ENCODE measurements at regions not wholly inside any gene's neighbourhood (a gene's known extent, or its start where the extent isn't known, plus 50 kb on each side); places are given as distances from the start of the nearest gene placed in this dataset.
A peak's percentile ranks its signal among the peaks of the same experiment; 100 is the strongest.
"Not testable (repeated sequence)": the region's sequence is repeated elsewhere in the genome, so short reads cannot be mapped to it uniquely, and the experiment has no call there.

DNA sequence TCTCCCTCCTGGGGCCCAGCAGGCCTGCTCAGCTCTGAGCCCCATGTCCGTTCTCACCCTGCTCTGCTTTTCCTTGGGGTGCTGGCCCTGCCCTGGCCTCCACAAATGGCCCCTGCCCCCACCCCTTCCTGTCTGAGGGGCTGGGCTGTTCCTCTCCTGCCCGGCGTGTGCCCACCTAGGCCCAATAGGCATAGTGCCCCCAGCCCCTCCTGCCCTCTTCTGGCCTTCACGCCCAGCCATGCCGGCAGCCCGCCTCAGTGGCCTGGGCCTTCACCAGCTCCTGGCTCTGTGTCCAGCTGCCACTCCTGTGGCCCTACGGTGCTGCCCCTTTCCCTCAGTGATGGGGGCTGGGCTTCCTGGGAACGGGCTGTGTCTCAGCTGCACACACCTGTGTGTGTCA, 125.9 kb downstream of the TMEM121 start:
- not testable (repeated sequence) for H2BK120ac ChIP-seq (ENCODE audit: insufficient read depth, low read length, poor library complexity); H4K12ac ChIP-seq (ENCODE audit: low read depth, low read length); H3K23ac ChIP-seq (ENCODE audit: low read length); H3K4me2 ChIP-seq (ENCODE audit: low read length); H4K91ac ChIP-seq (ENCODE audit: low read depth, low read length); H3K27ac ChIP-seq (ENCODE audit: low read depth, low read length); H3K27me3 ChIP-seq (ENCODE audit: insufficient read depth, low read length); H4K8ac ChIP-seq (ENCODE audit: low read depth, low read length); DNase-seq; H3K4me1 ChIP-seq (ENCODE audit: control insufficient read depth in 1 of 2, insufficient read depth in 2 of 2, low read length in 2 of 2); H2BK5ac ChIP-seq (ENCODE audit: low read depth, low read length, poor library complexity); H2AFZ ChIP-seq (ENCODE audit: insufficient read depth, low read length, poor library complexity); H3K36me3 ChIP-seq (ENCODE audit: control insufficient read depth in 1 of 2, insufficient read depth in 2 of 2, low read length in 2 of 2); H2AK5ac ChIP-seq (ENCODE audit: low read length); H3K79me2 ChIP-seq (ENCODE audit: control insufficient read depth, insufficient read depth, low read length, poor library complexity); H3K79me1 ChIP-seq (ENCODE audit: low read length); H3K18ac ChIP-seq (ENCODE audit: low read length); H2BK12ac ChIP-seq (ENCODE audit: low read length); H3K4me3 ChIP-seq (ENCODE audit: low read depth, low read length); H3K4ac ChIP-seq (ENCODE audit: low read depth, low read length); H3K9ac ChIP-seq (ENCODE audit: low read length); H3K14ac ChIP-seq (ENCODE audit: low read length)
- WGBS (ENCODE audit: extremely low coverage, insufficient coverage, insufficient read length) = no CpG with 5 or more reads among the region's 8 CpGs
- peaks cover 38% of the 10 kb centered on the region for H3K9me3 ChIP-seq (ENCODE audit: insufficient read depth, low read depth, low read length)

DNA sequence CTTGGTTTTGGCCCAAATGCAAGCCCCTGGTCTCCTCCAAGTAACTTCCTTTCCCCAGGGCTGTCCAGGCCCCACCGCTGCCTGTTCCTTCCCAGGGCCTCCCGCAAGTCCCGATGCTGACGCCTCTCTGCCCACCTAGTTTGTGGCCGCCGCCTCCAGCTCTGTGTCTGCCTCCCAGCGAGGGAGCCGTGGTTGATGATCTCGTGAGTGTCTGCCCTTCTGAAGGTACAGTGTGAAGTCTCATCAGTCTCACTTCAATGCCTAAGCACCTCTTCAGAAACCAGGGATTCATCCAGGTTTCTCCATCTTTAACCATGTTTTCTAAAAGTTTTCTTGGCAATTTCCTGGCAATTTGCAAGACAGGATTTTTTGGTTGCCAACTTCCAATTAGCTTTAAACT, 127.5 kb downstream of the TMEM121 start:
- not testable (repeated sequence) for H3K23ac ChIP-seq (ENCODE audit: low read length); H2AK5ac ChIP-seq (ENCODE audit: low read length); H3K36me3 ChIP-seq (ENCODE audit: control insufficient read depth in 1 of 2, insufficient read depth in 2 of 2, low read length in 2 of 2); H2AFZ ChIP-seq (ENCODE audit: insufficient read depth, low read length, poor library complexity); H4K8ac ChIP-seq (ENCODE audit: low read depth, low read length); H4K91ac ChIP-seq (ENCODE audit: low read depth, low read length); H3K27me3 ChIP-seq (ENCODE audit: insufficient read depth, low read length); H3K4ac ChIP-seq (ENCODE audit: low read depth, low read length); H2BK120ac ChIP-seq (ENCODE audit: insufficient read depth, low read length, poor library complexity); H3K79me2 ChIP-seq (ENCODE audit: control insufficient read depth, insufficient read depth, low read length, poor library complexity); H3K79me1 ChIP-seq (ENCODE audit: low read length); H3K4me1 ChIP-seq (ENCODE audit: control insufficient read depth in 1 of 2, insufficient read depth in 2 of 2, low read length in 2 of 2); H2BK5ac ChIP-seq (ENCODE audit: low read depth, low read length, poor library complexity); H3K27ac ChIP-seq (ENCODE audit: low read depth, low read length); H3K9ac ChIP-seq (ENCODE audit: low read length); H3K4me2 ChIP-seq (ENCODE audit: low read length); H3K4me3 ChIP-seq (ENCODE audit: low read depth, low read length); H3K18ac ChIP-seq (ENCODE audit: low read length); H4K12ac ChIP-seq (ENCODE audit: low read depth, low read length); DNase-seq; H3K14ac ChIP-seq (ENCODE audit: low read length); H2BK12ac ChIP-seq (ENCODE audit: low read length)
- H3K9me3 ChIP-seq (ENCODE audit: insufficient read depth, low read depth, low read length) = peaks cover 23% of the 10 kb centered on the region
- WGBS (ENCODE audit: extremely low coverage, insufficient coverage, insufficient read length) = no CpG with 5 or more reads among the region's 9 CpGs

GRCh38 chr14:105659255-105659654, 132.9 kb downstream of the TMEM121 start:
- H3K9me3 ChIP-seq (ENCODE audit: insufficient read depth, low read depth, low read length) = peaks cover 25% of the 10 kb centered on the region
- not testable (repeated sequence) for H3K79me2 ChIP-seq (ENCODE audit: control insufficient read depth, insufficient read depth, low read length, poor library complexity); H3K18ac ChIP-seq (ENCODE audit: low read length); H3K27ac ChIP-seq (ENCODE audit: low read depth, low read length); H3K14ac ChIP-seq (ENCODE audit: low read length); H2BK120ac ChIP-seq (ENCODE audit: insufficient read depth, low read length, poor library complexity); H3K4me3 ChIP-seq (ENCODE audit: low read depth, low read length); H3K36me3 ChIP-seq (ENCODE audit: control insufficient read depth in 1 of 2, insufficient read depth in 2 of 2, low read length in 2 of 2); H2BK12ac ChIP-seq (ENCODE audit: low read length); DNase-seq; H4K91ac ChIP-seq (ENCODE audit: low read depth, low read length); H3K23ac ChIP-seq (ENCODE audit: low read length); H3K79me1 ChIP-seq (ENCODE audit: low read length); H3K4ac ChIP-seq (ENCODE audit: low read depth, low read length); H2AFZ ChIP-seq (ENCODE audit: insufficient read depth, low read length, poor library complexity); H4K12ac ChIP-seq (ENCODE audit: low read depth, low read length); H2BK5ac ChIP-seq (ENCODE audit: low read depth, low read length, poor library complexity); H3K4me2 ChIP-seq (ENCODE audit: low read length); H4K8ac ChIP-seq (ENCODE audit: low read depth, low read length); H3K27me3 ChIP-seq (ENCODE audit: insufficient read depth, low read length); H3K9ac ChIP-seq (ENCODE audit: low read length); H3K4me1 ChIP-seq (ENCODE audit: control insufficient read depth in 1 of 2, insufficient read depth in 2 of 2, low read length in 2 of 2); H2AK5ac ChIP-seq (ENCODE audit: low read length)
- no CpG with 5 or more reads among the region's 2 CpGs for WGBS (ENCODE audit: extremely low coverage, insufficient coverage, insufficient read length)

DNA sequence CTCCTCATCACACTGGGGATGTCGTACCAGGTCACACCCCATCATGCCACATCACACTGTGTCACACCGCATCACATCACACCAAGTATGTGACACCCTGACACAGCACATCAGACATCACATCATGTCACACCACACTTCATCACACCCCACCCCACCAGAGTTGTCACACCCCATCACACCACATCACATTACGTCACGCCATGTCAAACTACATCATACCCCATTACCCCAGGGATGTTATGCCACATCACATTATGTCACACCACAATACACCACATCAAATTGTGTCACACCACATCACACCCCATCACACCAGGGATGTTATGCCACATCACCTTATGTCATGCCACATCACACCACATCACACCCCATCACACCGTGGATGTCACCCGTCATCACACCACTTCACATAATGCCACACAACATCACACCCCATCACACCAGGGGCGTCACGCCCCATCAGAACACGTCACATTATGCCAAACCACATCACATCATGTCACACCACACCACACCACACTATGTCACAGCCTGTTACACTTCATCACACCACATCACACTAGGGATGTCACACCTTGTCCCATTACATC, 133.6 kb downstream of the TMEM121 start:
- H4K12ac ChIP-seq (ENCODE audit: low read depth, low read length) = no peak overlapping the region
- H3K4me3 ChIP-seq (ENCODE audit: low read depth, low read length) = peak overlapping the region; percentile 55

More for the DNA sequence above, 133.6 kb downstream of the TMEM121 start:
- Histone ChIP-seq H3K14ac (ENCODE audit: low read length) (no peak overlapping the region), H3K27ac (ENCODE audit: low read depth, low read length) (no peak overlapping the region), H2AFZ (ENCODE audit: insufficient read depth, low read length, poor library complexity) (no peak overlapping the region), H3K23ac (ENCODE audit: low read length) (no peak overlapping the region), H2BK12ac (ENCODE audit: low read length) (no peak overlapping the region), H4K91ac (ENCODE audit: low read depth, low read length) (no peak overlapping the region), H3K4me1 (ENCODE audit: control insufficient read depth in 1 of 2, insufficient read depth in 2 of 2, low read length in 2 of 2) (no peaks in the 10 kb centered on the region), H3K79me2 (ENCODE audit: control insufficient read depth, insufficient read depth, low read length, poor library complexity) (no peaks in the 10 kb centered on the region), H3K18ac (ENCODE audit: low read length) (no peak overlapping the region), H2BK120ac (ENCODE audit: insufficient read depth, low read length, poor library complexity) (no peak overlapping the region), H3K79me1 (ENCODE audit: low read length) (no peaks in the 10 kb centered on the region), H3K9me3 (ENCODE audit: insufficient read depth, low read depth, low read length) (peaks cover 32% of the 10 kb centered on the region), H2AK5ac (ENCODE audit: low read length) (no peak overlapping the region), H3K36me3 (ENCODE audit: control insufficient read depth in 1 of 2, insufficient read depth in 2 of 2, low read length in 2 of 2) (no peaks in the 10 kb centered on the region), H3K4ac (ENCODE audit: low read depth, low read length) (no peak overlapping the region), H3K9ac (ENCODE audit: low read length) (no peak overlapping the region), H4K8ac (ENCODE audit: low read depth, low read length) (no peak overlapping the region), H2BK5ac (ENCODE audit: low read depth, low read length, poor library complexity) (no peak overlapping the region), H3K27me3 (ENCODE audit: insufficient read depth, low read length) (no peaks in the 10 kb centered on the region), H3K4me2 (ENCODE audit: low read length) (no peak overlapping the region)
- DNase-seq = no peak
- WGBS (ENCODE audit: extremely low coverage, insufficient coverage, insufficient read length) = 100% methylated on average over 2 of the region's 9 CpGs
